Activated CD4-positive, alpha-beta T cell treated with anti-CD3 and anti-CD28 coated beads, Interleukin-2, amount 50 U/mL, for 1 hour (primary cell): ENCODE measurements at regions not wholly inside any gene's neighbourhood (a gene's known extent, or its start where the extent isn't known, plus 50 kb on each side); places are given as distances from the start of the nearest gene placed in this dataset.

Experiments used
- DNase-seq: peaks from one replicate; pipeline ENCODE4 v3.0.0-alpha.2; 2020

- DNase-seq: no peak
Observed at GRCh38 chr4:177574446-177574845, 132.2 kb upstream of the AGA start.

GRCh38 chr4:177579649-177580048 lies 137.4 kb upstream of the AGA start:
- DNase-seq: no peak

- DNase-seq: no peak
Observed at GRCh38 chr4:177582992-177583391, 140.8 kb upstream of the AGA start.

- DNase-seq: no peak
Observed at GRCh38 chr4:177587989-177588388, 145.8 kb upstream of the AGA start.

- no peak for DNase-seq
Observed at GRCh38 chr4:177595386-177595785, 153.1 kb upstream of the AGA start.

- DNase-seq: no peak
Observed at GRCh38 chr4:177596035-177596434, 153.8 kb upstream of the AGA start.

GRCh38 chr4:177596991-177597390 lies 154.8 kb upstream of the AGA start:
- no peak for DNase-seq

GRCh38 chr4:177605252-177605651 lies 163.0 kb upstream of the AGA start:
- DNase-seq: no peak

- DNase-seq: no peak
Observed at GRCh38 chr4:177607111-177607573, 164.9 kb upstream of the AGA start.

- no peak for DNase-seq
Observed at GRCh38 chr4:177611974-177612664, 169.9 kb upstream of the AGA start.

GRCh38 chr4:177612684-177613083 lies 170.4 kb upstream of the AGA start:
- no peak for DNase-seq

- no peak for DNase-seq
Observed at GRCh38 chr4:177632481-177632880, 190.2 kb upstream of the AGA start.

- DNase-seq: no peak
Observed at GRCh38 chr4:177638871-177639270, 196.6 kb upstream of the AGA start.

- DNase-seq: no peak
Observed at GRCh38 chr4:177640864-177641263, 198.6 kb upstream of the AGA start.

GRCh38 chr4:177660223-177660622 lies 218.0 kb upstream of the AGA start:
- no peak for DNase-seq

GRCh38 chr4:177667687-177668086 lies 225.4 kb upstream of the AGA start:
- DNase-seq: no peak

GRCh38 chr4:177671387-177671786 lies 229.2 kb upstream of the AGA start:
- DNase-seq: no peak

- no peak for DNase-seq
Observed at GRCh38 chr4:177671845-177672244, 229.6 kb upstream of the AGA start.

- no peak for DNase-seq
Observed at GRCh38 chr4:177673985-177674489, 231.8 kb upstream of the AGA start.

GRCh38 chr4:177680308-177680707 lies 238.1 kb upstream of the AGA start:
- DNase-seq: no peak

GRCh38 chr4:177681902-177682301 lies 239.7 kb upstream of the AGA start:
- DNase-seq: no peak

GRCh38 chr4:177687117-177687516 lies 244.9 kb upstream of the AGA start:
- no peak for DNase-seq

- no peak for DNase-seq
Observed at GRCh38 chr4:177692907-177693306, 250.7 kb upstream of the AGA start.

- DNase-seq: no peak
Observed at GRCh38 chr4:177696438-177696966, 254.3 kb upstream of the AGA start.
